K562 (cell line): ENCODE measurements at regions not wholly inside any gene's neighbourhood (a gene's known extent, or its start where the extent isn't known, plus 50 kb on each side); places are given as distances from the start of the nearest gene placed in this dataset.

Experiments used
- ATAC-seq: fragments of 200-7000 bp; cut with Tn5 transposase; 3 replicates; pipeline ENCODE4 v1.9.1; 2020; ENCODE audit warnings: moderate library complexity
- BruUV-seq: library from RNA; stranded (reverse); fragments of 400-500 nt; replicated peaks from 2 replicates; lab custom pipeline; 2021; lab: Mats Ljungman, UMichigan
- CTCF ChIA-PET: fragments of 300-600 bp; formaldehyde crosslinking; extraction: SDS; loops from one replicate; lab custom pipeline; 2021; ENCODE audit warnings: low intra/inter-chr PET ratio; lab: Yijun Ruan, JAX
- POLR2A ChIA-PET: fragments of 300-600, 350-650 bp; sonication (Branson Sonifier 250); formaldehyde crosslinking; extraction: SDS; loops from one replicate; lab custom pipeline; 2021; ENCODE audit warnings: antibody characterized with exemption, inconsistent platforms; lab: Yijun Ruan, JAX
- DNase-seq, 4 experiments: peaks; one replicate each; pipeline versions ENCODE4 v3.0.0 to v3.0.0-alpha.2; 2011 to 2018; ENCODE audit warnings: low spot score in 3 of 4, mixed read lengths in 3 of 4; ENCODE audit errors: extremely low read depth in 1 of 4
- FAIRE-seq: peaks from 2 replicates; lab custom pipeline; 2011; peaks lifted over from hg19 to GRCh38; lab: Jason Lieb, UNC
- H2AFZ ChIP-seq: 2 replicates; pipeline ENCODE4 v1.6.0; 2011; ENCODE audit warnings: low read depth, low read length, control low read depth, inconsistent platforms
- H3K27ac ChIP-seq: fragments of 200-600 bp; 3 replicates; pipeline ENCODE4 v1.8.0; 2011; ENCODE audit warnings: low read depth, mild to moderate bottlenecking, control low read depth, inconsistent platforms, low read length, moderate library complexity, mixed read lengths; ENCODE audit errors: extremely low read depth
- H3K27me3 ChIP-seq, 2 experiments: fragments of 300-600 bp in 1 of 2; 2 replicates in 1 of 2; 3 replicates in 1 of 2; pipeline versions ENCODE4 v1.6.0 to v1.8.0; 2011; ENCODE audit warnings: inconsistent platforms in 2 of 2, low read length in 2 of 2, mild to moderate bottlenecking in 1 of 2, mixed read lengths in 1 of 2, moderate library complexity in 1 of 2; ENCODE audit not compliant: control insufficient read depth in 2 of 2, insufficient read depth in 2 of 2
- H3K36me3 ChIP-seq: fragments of 300-600 bp; 3 replicates; pipeline ENCODE4 v1.8.0; 2011; ENCODE audit warnings: mild to moderate bottlenecking, low read length, inconsistent platforms; ENCODE audit not compliant: control insufficient read depth, insufficient read depth
- H3K4me1 ChIP-seq, 2 experiments: fragments of 200-600 bp in 1 of 2; replicated peaks in 1 of 2; 2 replicates in 1 of 2; 3 replicates in 1 of 2; pipeline versions ENCODE4 v1.5.1 to v1.8.0; 2011; ENCODE audit warnings: inconsistent platforms in 2 of 2, low read length in 2 of 2, mild to moderate bottlenecking in 1 of 2, mixed read lengths in 1 of 2, moderate library complexity in 1 of 2; ENCODE audit not compliant: control insufficient read depth in 2 of 2, insufficient read depth in 2 of 2
- H3K4me2 ChIP-seq: 2 replicates; pipeline ENCODE4 v1.6.1; 2011; ENCODE audit warnings: low read length, control low read depth, inconsistent platforms, mixed read lengths; ENCODE audit not compliant: insufficient read depth
- H3K4me3 ChIP-seq: fragments of 200-600 bp; sonication (generic), shearing (Covaris generic); 2 replicates; pipeline ENCODE4 v1.5.1; 2016; ENCODE audit warnings: control low read depth, inconsistent platforms
- H3K79me2 ChIP-seq: fragments of 200-600 bp; 3 replicates; pipeline ENCODE4 v1.8.0; 2011; ENCODE audit warnings: low read length, inconsistent platforms; ENCODE audit not compliant: control insufficient read depth, insufficient read depth
- H3K9ac ChIP-seq, 2 experiments: 2 replicates each; pipeline versions ENCODE4 v1.6.0 to v1.6.1; 2011; ENCODE audit warnings: low read depth in 2 of 2, low read length in 2 of 2, control low read depth in 1 of 2, inconsistent platforms in 1 of 2, mild to moderate bottlenecking in 1 of 2, mixed read lengths in 1 of 2; ENCODE audit not compliant: insufficient read depth in 1 of 2
- H3K9me1 ChIP-seq: one replicate; pipeline ENCODE4 v1.6.0; 2011; ENCODE audit warnings: inconsistent platforms, mild to moderate bottlenecking, low read length, moderate library complexity; ENCODE audit not compliant: control insufficient read depth, insufficient read depth
- H3K9me3 ChIP-seq: replicated peaks from 2 replicates; pipeline ENCODE4 v1.5.1; 2011; ENCODE audit warnings: low read depth, low read length, inconsistent platforms; ENCODE audit not compliant: control insufficient read depth, insufficient read depth
- H4K20me1 ChIP-seq: replicated peaks from 2 replicates; pipeline ENCODE4 v1.6.1; 2011; ENCODE audit warnings: low read length, inconsistent platforms, mixed read lengths; ENCODE audit not compliant: control insufficient read depth, insufficient read depth
- HIVEP1 ChIP-seq: fragments of 250-450 bp; sonication (Bioruptor Pico); IDR thresholded peaks from 2 replicates; pipeline ENCODE4 v1.4.0; 2020; ENCODE audit warnings: mild to moderate bottlenecking
- KLF1 ChIP-seq: fragments of 450-650 bp; IDR thresholded peaks from 2 replicates; pipeline ENCODE4 v1.6.1; 2016; ENCODE audit warnings: missing genetic modification characterization, missing compliant biosample characterization
- TCF3 ChIP-seq: sonication (generic); formaldehyde crosslinking; IDR thresholded peaks from 2 replicates; pipeline ENCODE4 v1.4.0; 2020; ENCODE audit warnings: mild to moderate bottlenecking, missing genetic modification reagents
- ZFP36 ChIP-seq: fragments of 150-350 bp; IDR thresholded peaks from 2 replicates; pipeline ENCODE4 v1.6.1; 2018; ENCODE audit warnings: low read length, low read depth; ENCODE audit not compliant: partially characterized antibody
- ZNF133 ChIP-seq: fragments of 250-450 bp; sonication (Bioruptor Pico); IDR thresholded peaks from 2 replicates; pipeline ENCODE4 v1.4.0; 2020; ENCODE audit warnings: mild to moderate bottlenecking
- WGBS: fragments of 100-300 bp; shearing (Covaris generic); methylation state at CpG from one replicate; pipeline ENCODE4 v1.1.6; 2016; ENCODE audit warnings: low coverage, mixed read lengths; ENCODE audit not compliant: insufficient coverage; ENCODE audit errors: missing lambda C conversion rate; 5-methylcytosine and 5-hydroxymethylcytosine counted together
- in situ Hi-C: fragments of 300-500 bp; cut with MboI; formaldehyde crosslinking; loops from 4 replicates; pipeline ENCODE4 v1.15.0; 2018; ENCODE audit warnings: inconsistent platforms, mixed read lengths
- intact Hi-C: fragments of 100-400 bp; cut with micrococcal nuclease; formaldehyde crosslinking; loops from 2 replicates; pipeline ENCODE4 v1.14.2; 2022
- TF ChIP-seq, protein P1 (sequence below): fragments of 450-650 bp; IDR thresholded peaks from 2 replicates; pipeline ENCODE4 v1.6.1; 2018; ENCODE audit warnings: mild to moderate bottlenecking, low read depth; ENCODE audit not compliant: partially characterized antibody

DNA sequence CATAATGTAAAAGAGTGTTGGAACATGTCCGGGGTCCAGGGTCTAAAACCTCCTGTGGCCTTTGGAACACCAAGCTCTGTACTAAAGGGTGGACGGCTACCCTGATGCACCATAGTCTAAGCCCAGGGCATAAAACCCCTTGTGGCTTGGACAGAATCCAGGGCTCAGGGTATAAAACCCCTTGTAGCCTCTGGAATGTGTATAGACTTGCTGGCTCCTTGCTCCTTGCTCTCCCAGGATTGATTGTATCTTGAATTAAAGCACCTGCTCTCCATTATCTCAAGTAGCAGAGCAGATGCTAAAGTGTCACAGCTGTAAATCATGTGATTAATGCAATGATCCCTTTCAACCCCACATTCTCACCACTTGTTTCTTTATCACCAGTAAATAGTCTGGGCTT is 556.5 kb downstream of the LRFN5 start:
- H4K20me1 ChIP-seq: no peaks in the 10 kb centered on the region
- no TSS peak for BruUV-seq
- no peak for DNase-seq
- no peaks in the 10 kb centered on the region for H3K36me3 ChIP-seq
- H3K4me2 ChIP-seq: no peak overlapping the region
- ChIA-PET POLR2A (no interaction called here), CTCF (no interaction called here)
- ATAC-seq: no peak
- intact Hi-C loops: no loop called here
- WGBS: 0% methylated on average over 2 of the region's 2 CpGs
- no peak for FAIRE-seq
- no peaks in the 10 kb centered on the region for H3K9me1 ChIP-seq
- no peak overlapping the region for H2AFZ ChIP-seq
- no peak overlapping the region for H3K4me3 ChIP-seq
- H3K27ac ChIP-seq: no peak overlapping the region
- no peaks in the 10 kb centered on the region for H3K4me1 ChIP-seq
- in situ Hi-C loops: no loop called here
- no peaks in the 10 kb centered on the region for H3K79me2 ChIP-seq
- no peaks in the 10 kb centered on the region for H3K9me3 ChIP-seq
- H3K27me3 ChIP-seq: no peaks in the 10 kb centered on the region
- H3K9ac ChIP-seq: no peak overlapping the region
- no peak for TF ChIP-seq KLF1 (tag)
- TF ChIP-seq ZNF133 (CRISPR knock-in tag): no peak
- TF ChIP-seq, protein P1, sequence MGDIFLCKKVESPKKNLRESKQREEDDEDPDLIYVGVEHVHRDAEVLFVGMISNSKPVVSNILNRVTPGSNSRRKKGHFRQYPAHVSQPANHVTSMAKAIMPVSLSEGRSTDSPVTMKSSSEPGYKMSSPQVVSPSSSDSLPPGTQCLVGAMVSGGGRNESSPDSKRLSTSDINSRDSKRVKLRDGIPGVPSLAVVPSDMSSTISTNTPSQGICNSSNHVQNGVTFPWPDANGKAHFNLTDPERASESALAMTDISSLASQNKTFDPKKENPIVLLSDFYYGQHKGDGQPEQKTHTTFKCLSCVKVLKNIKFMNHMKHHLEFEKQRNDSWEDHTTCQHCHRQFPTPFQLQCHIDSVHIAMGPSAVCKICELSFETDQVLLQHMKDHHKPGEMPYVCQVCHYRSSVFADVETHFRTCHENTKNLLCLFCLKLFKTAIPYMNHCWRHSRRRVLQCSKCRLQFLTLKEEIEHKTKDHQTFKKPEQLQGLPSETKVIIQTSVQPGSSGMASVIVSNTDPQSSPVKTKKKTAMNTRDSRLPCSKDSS: no peak
- no peak for TF ChIP-seq ZFP36
- no peak for TF ChIP-seq TCF3 (CRISPR knock-in tag)
- TF ChIP-seq HIVEP1 (CRISPR knock-in tag): no peak
